HCT116 (cell line): ENCODE measurements at regions not wholly inside any gene's neighbourhood (a gene's known extent, or its start where the extent isn't known, plus 50 kb on each side); places are given as distances from the start of the nearest gene placed in this dataset.

Experiments used
- ATAC-seq: fragments of 200-7000 bp; cut with Tn5 transposase; 2 replicates; pipeline ENCODE4 v1.9.1; 2020; ENCODE audit warnings: mild to moderate bottlenecking, moderate library complexity
- BruUV-seq: library from RNA; stranded (reverse); fragments of 400-500 nt; replicated peaks from 2 replicates; lab custom pipeline; 2021; lab: Mats Ljungman, UMichigan
- CTCF ChIA-PET: fragments of 300-600 bp; sonication (Branson Sonifier 250); formaldehyde crosslinking; loops from one replicate; lab custom pipeline; 2021; ENCODE audit warnings: antibody characterized with exemption; lab: Charles Lee
- POLR2A ChIA-PET: fragments of 300-600, 350-600 bp; sonication (Branson Sonifier 250); formaldehyde crosslinking; loops from one replicate; lab custom pipeline; 2021; ENCODE audit warnings: antibody characterized with exemption; lab: Charles Lee
- RAD21 ChIA-PET, 2 experiments: fragments of 300-600 bp; sonication (Branson Sonifier 250); formaldehyde crosslinking; loops; one replicate each; lab custom pipeline; 2023; ENCODE audit warnings: low total read pairs in 2 of 2; ENCODE audit not compliant: uncharacterized antibody in 2 of 2, unreplicated experiment in 2 of 2, low non-redundant PET in 1 of 2; lab: Charles Lee
- DNase-seq: peaks from one replicate; pipeline ENCODE4 v3.0.0-alpha.2; 2010; ENCODE audit warnings: low read depth, low spot score
- H2AFZ ChIP-seq: fragments of 200-600 bp; shearing (Covaris generic), sonication (generic); 2 replicates; pipeline ENCODE4 v1.6.1; 2017; ENCODE audit warnings: low read depth, mixed run types, mixed read lengths, antibody characterized with exemption, low read length; ENCODE audit not compliant: poor library complexity, severe bottlenecking
- H3K27ac ChIP-seq: 2 replicates; pipeline ENCODE4 v1.5.1; 2012; ENCODE audit warnings: low read depth, low read length
- H3K27me3 ChIP-seq: fragments of 200-600 bp; sonication (generic); 2 replicates; pipeline ENCODE4 v1.6.1; 2016; ENCODE audit warnings: mixed run types, low read length, mixed read lengths; ENCODE audit not compliant: insufficient read depth
- H3K36me3 ChIP-seq, 2 experiments: fragments of 200-500 bp in 1 of 2; fragments of 200-600 bp in 1 of 2; sonication (Bioruptor generic) in 1 of 2; sonication (generic) in 1 of 2; 2 replicates each; pipeline versions ENCODE4 v1.5.1 to v1.6.1; 2014 to 2016; ENCODE audit warnings: low read length in 2 of 2, inconsistent platforms in 1 of 2, mixed read lengths in 1 of 2, mixed run types in 1 of 2; ENCODE audit not compliant: insufficient read depth in 2 of 2, control insufficient read depth in 1 of 2
- H3K4me1 ChIP-seq, 2 experiments: fragments of 200-600 bp in 1 of 2; sonication (generic) in 1 of 2; 2 replicates each; pipeline versions ENCODE4 v1.5.1 to v1.6.1; 2012 to 2017; ENCODE audit warnings: low read length in 2 of 2, inconsistent platforms in 1 of 2, mild to moderate bottlenecking in 1 of 2, mixed read lengths in 1 of 2, mixed run types in 1 of 2, moderate library complexity in 1 of 2; ENCODE audit not compliant: insufficient read depth in 2 of 2, control insufficient read depth in 1 of 2
- H3K4me2 ChIP-seq: fragments of 200-600 bp; sonication (generic); 2 replicates; pipeline ENCODE4 v1.6.1; 2017; ENCODE audit warnings: mixed run types, low read length, mixed read lengths
- H3K4me3 ChIP-seq, 2 experiments: fragments of 200-600 bp in 1 of 2; sonication (generic) in 1 of 2; replicated peaks in 1 of 2; 2 replicates each; pipeline ENCODE4 v1.5.1; 2011 to 2016; ENCODE audit warnings: low read length in 2 of 2, control low read depth in 1 of 2, low read depth in 1 of 2, mild to moderate bottlenecking in 1 of 2, mixed read lengths in 1 of 2, mixed run types in 1 of 2
- H3K79me2 ChIP-seq: fragments of 200-600 bp; sonication (generic); 2 replicates; pipeline ENCODE4 v1.6.1; 2017; ENCODE audit warnings: mild to moderate bottlenecking, mixed run types, low read length, moderate library complexity, mixed read lengths; ENCODE audit not compliant: insufficient read depth
- H3K9ac ChIP-seq: fragments of 200-600 bp; sonication (generic); 2 replicates; pipeline ENCODE4 v1.6.1; 2016; ENCODE audit warnings: low read length, mixed read lengths
- H3K9me2 ChIP-seq: fragments of 200-600 bp; sonication (generic), shearing (Covaris generic); 2 replicates; pipeline ENCODE4 v1.6.1; 2017; ENCODE audit warnings: mixed run types, mild to moderate bottlenecking, moderate library complexity; ENCODE audit not compliant: insufficient read depth
- H3K9me3 ChIP-seq, 2 experiments: fragments of 200-500 bp in 1 of 2; fragments of 200-600 bp in 1 of 2; sonication (Bioruptor generic) in 1 of 2; sonication (generic) in 1 of 2; 2 replicates each; pipeline ENCODE4 v1.6.1; 2014 to 2017; ENCODE audit warnings: low read length in 2 of 2, mixed read lengths in 2 of 2, inconsistent platforms in 1 of 2, low read depth in 1 of 2, mild to moderate bottlenecking in 1 of 2, mixed run types in 1 of 2, moderate library complexity in 1 of 2; ENCODE audit not compliant: control insufficient read depth in 1 of 2, insufficient read depth in 1 of 2
- H4K20me1 ChIP-seq: fragments of 200-600 bp; sonication (generic), shearing (Covaris generic); 2 replicates; pipeline ENCODE4 v1.6.1; 2017; ENCODE audit warnings: mixed run types, mild to moderate bottlenecking, moderate library complexity; ENCODE audit not compliant: insufficient read depth
- CBX3 ChIP-seq: IDR thresholded peaks from 2 replicates; pipeline ENCODE4 v1.6.1; 2012; ENCODE audit warnings: low read depth
- EZH2 ChIP-seq: fragments of 200-600 bp; sonication (generic); IDR thresholded peaks from 2 replicates; pipeline ENCODE4 v1.6.1; 2017; ENCODE audit warnings: antibody characterized with exemption, mixed run types
- EZH2phosphoT487 ChIP-seq: fragments of 200-600 bp; IDR thresholded peaks from 2 replicates; pipeline ENCODE4 v1.6.1; 2018; ENCODE audit warnings: antibody characterized with exemption, borderline replicate concordance
- FOSL1 ChIP-seq: IDR thresholded peaks from 2 replicates; pipeline ENCODE4 v1.6.1; 2012; ENCODE audit warnings: low read depth
- SIN3A ChIP-seq: IDR thresholded peaks from 2 replicates; pipeline ENCODE4 v1.6.1; 2012; ENCODE audit warnings: low read depth
- SP1 ChIP-seq: IDR thresholded peaks from 2 replicates; pipeline ENCODE4 v1.6.1; 2012; ENCODE audit warnings: low read depth
- TCF7L2 ChIP-seq: IDR thresholded peaks from 2 replicates; pipeline ENCODE4 v1.7.0; 2011; ENCODE audit warnings: borderline replicate concordance, inconsistent platforms; ENCODE audit not compliant: insufficient read depth, insufficient read length; ENCODE audit errors: extremely low read depth
- ZFX ChIP-seq: fragments of 450-650 bp; IDR thresholded peaks from 2 replicates; pipeline ENCODE4 v1.6.1; 2017
- ZNF274 ChIP-seq: fragments of 200-500 bp; sonication (Bioruptor generic); IDR thresholded peaks from 2 replicates; pipeline ENCODE4 v1.6.1; 2014; ENCODE audit warnings: mild to moderate bottlenecking, low read depth, low read length, inconsistent platforms
- intact Hi-C: fragments of 100-400 bp; cut with micrococcal nuclease; formaldehyde crosslinking; loops from 2 replicates; pipeline ENCODE4 v1.10.0; 2022
- TF ChIP-seq, protein P1 (sequence below): IDR thresholded peaks from 2 replicates; pipeline ENCODE4 v1.6.1; 2012
- TF ChIP-seq, protein P2 (sequence below): IDR thresholded peaks from 2 replicates; pipeline ENCODE4 v1.6.1; 2011; ENCODE audit warnings: mild to moderate bottlenecking, low read length, moderate library complexity; ENCODE audit not compliant: insufficient replicate concordance; ENCODE audit errors: extremely low read depth

DNA sequence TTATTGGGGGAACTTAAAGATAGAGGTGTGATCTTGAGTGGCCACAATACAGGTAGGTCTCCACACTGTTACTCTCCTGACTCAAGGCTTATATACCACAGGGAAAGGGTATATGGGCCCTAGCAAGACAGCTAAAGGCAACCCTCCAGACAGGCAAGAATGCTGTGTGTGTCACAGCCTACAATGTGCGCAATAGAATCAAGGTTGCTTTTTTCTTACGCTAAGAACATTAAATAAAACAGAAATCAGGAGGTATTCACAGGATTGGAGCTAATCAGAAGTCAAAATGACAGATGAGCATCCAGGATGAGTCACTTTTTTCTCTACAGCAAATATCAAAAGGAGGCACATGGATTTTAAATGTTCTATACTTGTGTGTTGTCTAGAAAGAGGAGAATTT, 1797.9 kb upstream of the SEL1L start:
- Histone ChIP-seq H3K9me2 (no peaks in the 10 kb centered on the region), H3K27me3 (no peaks in the 10 kb centered on the region), H3K27ac (no peak overlapping the region), H3K4me1 (no peaks in the 10 kb centered on the region), H3K4me2 (no peak overlapping the region), H3K4me3 (no peak overlapping the region), H3K79me2 (no peaks in the 10 kb centered on the region), H3K9ac (no peak overlapping the region), H3K36me3 (no peaks in the 10 kb centered on the region), H4K20me1 (no peaks in the 10 kb centered on the region), H3K9me3 (peaks cover 4 to 14% of the 10 kb centered on the region in 2 experiments; a peak in 3 of 4 replicates), H2AFZ (no peak overlapping the region)
- no TSS peak for BruUV-seq
- DNase-seq (no peak), ATAC-seq (no peak)
- RAD21 ChIA-PET: no interaction called here
- no peak for TF ChIP-seq ZNF274
- TF ChIP-seq TCF7L2: no peak
- TF ChIP-seq FOSL1: no peak
- TF ChIP-seq, protein P1, sequence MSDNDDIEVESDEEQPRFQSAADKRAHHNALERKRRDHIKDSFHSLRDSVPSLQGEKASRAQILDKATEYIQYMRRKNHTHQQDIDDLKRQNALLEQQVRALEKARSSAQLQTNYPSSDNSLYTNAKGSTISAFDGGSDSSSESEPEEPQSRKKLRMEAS: no peak
- TF ChIP-seq, protein P2, sequence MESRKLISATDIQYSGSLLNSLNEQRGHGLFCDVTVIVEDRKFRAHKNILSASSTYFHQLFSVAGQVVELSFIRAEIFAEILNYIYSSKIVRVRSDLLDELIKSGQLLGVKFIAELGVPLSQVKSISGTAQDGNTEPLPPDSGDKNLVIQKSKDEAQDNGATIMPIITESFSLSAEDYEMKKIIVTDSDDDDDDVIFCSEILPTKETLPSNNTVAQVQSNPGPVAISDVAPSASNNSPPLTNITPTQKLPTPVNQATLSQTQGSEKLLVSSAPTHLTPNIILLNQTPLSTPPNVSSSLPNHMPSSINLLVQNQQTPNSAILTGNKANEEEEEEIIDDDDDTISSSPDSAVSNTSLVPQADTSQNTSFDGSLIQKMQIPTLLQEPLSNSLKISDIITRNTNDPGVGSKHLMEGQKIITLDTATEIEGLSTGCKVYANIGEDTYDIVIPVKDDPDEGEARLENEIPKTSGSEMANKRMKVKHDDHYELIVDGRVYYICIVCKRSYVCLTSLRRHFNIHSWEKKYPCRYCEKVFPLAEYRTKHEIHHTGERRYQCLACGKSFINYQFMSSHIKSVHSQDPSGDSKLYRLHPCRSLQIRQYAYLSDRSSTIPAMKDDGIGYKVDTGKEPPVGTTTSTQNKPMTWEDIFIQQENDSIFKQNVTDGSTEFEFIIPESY: no peak
- no peak for TF ChIP-seq ZFX
- no peak for TF ChIP-seq EZH2phosphoT487
- no peak for TF ChIP-seq CBX3
- TF ChIP-seq SP1: no peak
- no peak for TF ChIP-seq EZH2
- no peak for TF ChIP-seq SIN3A
- intact Hi-C loops: no loop called here
- POLR2A ChIA-PET: no interaction called here
- CTCF ChIA-PET: no interaction called here
